ENCODE measurements at regions not wholly inside any gene's neighbourhood (a gene's known extent, or its start where the extent isn't known, plus 50 kb on each side); places are given as distances from the start of the nearest gene placed in this dataset.

DNA sequence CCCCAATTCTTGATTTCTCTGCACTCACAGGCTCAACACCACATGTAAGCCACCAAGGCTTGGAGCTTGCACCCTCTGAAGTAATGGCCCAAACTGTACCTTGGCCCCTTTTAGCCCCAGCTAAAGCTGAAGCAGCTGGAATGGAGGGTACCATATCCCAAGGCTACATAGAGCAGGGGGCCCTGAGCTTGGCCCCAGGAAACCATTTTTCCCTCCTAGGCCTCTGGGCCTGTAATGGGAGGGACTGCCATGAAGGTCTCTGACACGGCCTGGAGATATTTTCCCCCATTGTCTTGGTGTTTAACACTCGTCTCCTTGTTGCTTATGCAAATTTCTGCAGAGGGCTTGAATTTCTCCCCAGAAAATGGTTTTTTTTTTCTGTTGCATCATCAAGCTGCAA is 69.7 kb downstream of the SKA1 start:
- DNase-seq, result no peak

DNA sequence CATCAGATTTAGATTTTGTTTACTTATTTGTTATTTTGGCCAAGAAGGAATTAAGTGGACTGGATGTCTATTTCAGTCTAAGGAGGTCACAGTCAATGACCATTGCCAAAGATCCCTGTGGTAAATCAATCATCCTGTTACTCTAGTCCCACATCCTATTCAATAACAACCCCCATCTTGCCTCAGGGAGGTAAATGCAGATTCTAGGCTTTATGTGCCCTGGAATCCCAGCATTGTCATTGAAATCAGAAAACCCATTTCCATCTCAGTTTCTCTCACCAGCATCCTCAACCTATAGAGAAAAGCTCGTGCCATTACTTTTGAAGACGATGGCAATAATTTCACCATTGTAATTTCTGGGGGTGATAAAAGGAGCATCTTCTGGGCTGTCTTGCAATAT is 71.8 kb downstream of the SKA1 start:
- DNase-seq, result no peak

DNA sequence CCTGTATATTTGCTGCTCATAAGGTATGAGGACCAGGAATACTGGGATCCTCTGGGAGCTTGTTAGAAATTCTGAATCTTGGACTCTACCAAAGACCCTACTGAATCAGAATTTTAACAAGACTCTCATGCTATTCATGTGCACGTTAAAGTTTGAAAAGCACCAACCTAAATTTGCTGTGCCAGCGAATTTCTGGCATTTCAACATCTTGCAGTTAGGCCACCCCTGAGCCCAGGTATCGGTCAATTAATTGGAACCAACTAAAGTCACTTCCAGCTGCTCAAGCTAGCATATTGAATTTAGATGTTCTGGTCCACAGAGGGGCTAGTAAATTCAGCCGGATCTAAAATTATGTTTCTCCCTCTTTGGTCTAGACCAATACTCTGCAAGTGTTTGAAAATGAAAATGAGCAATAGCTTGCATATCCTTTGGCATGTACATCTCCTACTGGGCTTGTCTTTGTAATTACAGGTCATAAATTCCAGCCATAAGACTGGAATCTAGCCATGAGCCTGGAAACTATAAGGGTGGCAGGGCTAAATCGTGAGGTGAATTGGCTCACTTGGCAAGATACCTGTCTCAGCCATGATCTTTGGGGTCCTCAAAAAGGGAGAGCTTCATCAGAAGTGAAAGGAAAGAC is 72.4 kb downstream of the SKA1 start:
- DNase-seq, result no peak

DNA sequence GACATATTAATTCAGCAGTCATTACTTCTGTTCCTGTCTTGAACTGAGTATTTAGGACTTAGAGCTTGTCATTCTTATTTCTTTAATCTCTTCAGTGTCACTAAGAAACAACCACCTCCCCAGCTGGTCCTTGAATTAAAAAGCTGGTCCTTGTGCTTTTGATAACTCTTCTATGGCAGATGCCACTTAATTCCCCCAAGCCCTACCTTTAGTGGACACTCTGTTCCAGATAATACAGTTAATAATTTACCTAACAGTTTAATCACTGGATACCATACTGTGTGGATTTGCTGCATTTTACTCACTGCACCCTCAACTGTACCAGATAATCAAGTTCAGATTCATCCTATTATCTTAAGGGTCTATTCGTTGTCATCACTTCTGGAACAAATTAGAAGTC is 73.1 kb downstream of the SKA1 start:
- DNase-seq, result no peak

DNA sequence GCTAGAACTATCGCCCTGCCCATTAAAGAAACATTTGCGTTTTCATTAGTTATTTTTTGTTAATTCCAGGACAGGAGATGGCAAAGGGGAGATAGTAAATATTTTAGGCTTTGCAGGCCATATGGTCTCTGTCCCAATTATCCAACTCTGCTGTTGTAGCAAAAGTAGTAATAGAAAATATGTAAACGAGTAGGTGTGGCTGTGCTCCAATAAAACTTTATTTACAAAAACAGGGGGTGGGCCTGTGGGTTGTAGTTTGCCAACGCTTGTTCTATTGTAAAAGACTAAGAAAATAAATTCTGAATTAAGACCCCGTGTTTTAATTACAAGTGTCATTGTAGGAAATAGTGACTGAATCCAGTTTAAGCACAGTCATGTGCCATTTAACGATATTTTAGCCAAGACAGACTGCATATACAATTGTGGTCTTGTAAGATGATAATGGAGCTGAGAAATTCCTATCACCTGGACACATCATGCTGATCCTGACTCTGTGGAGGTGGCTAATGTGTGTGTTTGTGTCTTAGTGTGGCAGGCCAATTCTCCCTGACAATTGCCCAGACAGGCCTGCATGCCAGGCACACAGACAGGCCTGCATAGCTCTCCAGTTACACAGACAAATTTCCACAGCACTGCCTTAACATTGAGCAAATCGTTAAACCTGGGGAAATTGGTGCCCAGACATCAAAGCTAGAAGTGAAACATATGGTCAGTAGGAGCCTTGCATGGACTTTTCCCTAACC is 76.4 kb downstream of the SKA1 start:
- no peak for DNase-seq

DNA sequence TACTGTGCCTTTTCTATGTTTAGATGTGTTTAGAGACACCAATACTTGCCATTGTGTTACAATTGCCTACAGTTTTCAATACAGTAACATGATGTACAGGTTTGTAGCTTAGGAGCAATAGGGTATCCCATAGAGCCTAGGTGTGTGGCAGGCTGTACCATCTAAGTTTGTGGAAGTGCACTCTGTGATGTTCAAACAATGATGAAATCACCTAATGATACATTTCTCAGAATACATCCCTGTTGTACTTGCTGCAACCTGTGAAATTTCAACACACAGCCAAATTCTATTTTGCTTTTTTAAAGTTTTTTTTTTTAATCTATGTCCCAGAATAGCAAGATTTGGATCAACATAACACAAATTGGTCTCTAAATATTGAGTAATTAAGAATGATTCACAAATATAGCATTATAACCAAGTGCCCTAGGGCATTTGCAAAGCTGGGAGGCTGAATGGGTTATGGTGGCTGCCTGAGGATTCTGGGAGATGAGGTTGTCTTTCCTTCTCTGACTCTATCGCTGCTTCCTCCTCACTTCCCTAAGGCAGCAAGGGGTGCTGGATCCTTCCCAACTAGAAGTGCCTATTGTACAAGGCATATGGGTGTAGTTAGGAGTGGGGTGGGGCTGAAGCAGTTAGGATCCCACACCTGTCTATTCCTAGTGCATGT is 78.3 kb downstream of the SKA1 start:
- no peak for DNase-seq

DNA sequence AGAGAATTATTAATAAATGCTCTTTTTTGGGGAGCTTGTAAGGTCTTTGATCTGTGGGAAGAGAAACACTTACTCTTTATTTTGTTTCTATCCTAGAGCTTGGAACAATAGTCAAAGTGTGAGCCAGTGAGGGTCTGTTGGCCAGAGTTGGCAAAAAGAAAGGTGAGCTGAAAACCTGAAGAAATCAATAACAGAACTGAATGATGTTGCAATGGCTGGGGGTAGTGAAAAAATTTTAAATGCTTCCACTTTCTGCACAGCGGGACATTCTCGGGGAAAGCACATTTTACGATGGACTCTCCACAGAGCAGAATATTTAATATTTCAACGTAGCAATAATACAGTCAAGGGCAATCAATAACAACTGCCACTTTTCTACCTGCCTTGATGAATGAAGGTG is 78.9 kb downstream of the SKA1 start:
- no peak for DNase-seq

DNA sequence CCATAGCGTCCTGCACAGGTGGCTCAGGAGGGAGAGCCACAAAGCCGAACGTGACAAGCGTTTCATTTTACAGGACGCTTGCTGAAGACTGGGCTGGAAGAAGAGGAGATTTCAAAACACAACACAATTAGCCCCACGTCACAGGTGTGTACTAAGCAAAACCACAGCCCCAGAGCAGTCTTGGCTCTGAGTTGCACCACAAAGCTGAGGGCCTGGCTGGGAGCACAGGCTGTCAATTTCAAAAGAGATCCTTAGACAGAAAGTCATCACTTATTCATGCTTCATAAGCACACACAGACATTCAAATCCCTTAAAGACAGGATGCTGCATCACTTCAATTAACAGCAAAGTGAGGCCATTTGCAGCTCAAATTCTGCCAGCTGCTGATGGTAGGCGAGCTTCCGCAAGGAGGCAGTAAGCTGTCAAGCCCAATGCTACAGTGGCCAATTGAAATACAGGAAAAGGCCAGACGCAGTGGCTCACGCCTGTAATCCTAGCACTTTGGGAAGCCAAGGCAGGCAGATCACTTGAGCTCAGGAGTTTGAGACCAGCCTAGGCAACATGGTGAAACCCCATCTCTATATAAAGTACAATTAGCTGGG is 79.6 kb downstream of the SKA1 start:
- no peak for DNase-seq

DNA sequence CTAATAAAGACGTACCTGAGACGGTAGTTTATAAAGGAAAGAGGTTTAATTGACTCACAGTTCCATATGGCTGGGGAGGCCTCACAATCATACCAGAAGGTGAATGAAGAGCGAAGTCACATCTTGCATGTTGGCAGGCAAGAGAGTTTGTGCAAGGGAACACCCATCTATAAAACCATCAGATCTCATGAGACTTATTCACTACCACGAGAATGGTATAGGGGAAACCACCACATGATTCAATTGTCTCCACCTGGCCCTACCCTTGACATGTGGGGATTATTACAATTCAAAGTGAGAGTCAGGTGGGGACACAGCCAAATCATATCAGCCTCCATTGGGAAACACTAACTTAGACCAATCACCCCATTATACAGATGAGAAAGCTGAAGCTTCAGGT is 81.4 kb downstream of the SKA1 start:
- DNase-seq, result no peak

DNA sequence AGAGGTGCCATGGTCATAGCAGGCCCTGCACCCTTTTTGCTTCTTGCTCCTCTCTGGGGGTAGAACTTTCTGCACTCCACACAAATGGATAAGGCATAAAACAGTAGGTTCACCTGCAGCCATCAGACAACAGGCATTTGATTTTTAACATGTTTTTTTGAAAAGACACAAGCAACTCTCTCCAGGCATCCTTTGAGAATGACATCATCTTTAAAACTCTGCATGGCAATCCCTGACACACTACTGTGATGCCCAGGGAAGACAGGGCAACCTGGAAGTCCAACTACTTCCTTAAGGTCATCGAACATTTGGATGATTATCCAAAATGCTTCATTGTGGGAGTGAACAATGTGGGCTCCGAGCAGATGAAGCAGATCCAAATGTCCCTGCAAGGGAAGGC is 82.8 kb downstream of the SKA1 start:
- DNase-seq, result no peak

DNA sequence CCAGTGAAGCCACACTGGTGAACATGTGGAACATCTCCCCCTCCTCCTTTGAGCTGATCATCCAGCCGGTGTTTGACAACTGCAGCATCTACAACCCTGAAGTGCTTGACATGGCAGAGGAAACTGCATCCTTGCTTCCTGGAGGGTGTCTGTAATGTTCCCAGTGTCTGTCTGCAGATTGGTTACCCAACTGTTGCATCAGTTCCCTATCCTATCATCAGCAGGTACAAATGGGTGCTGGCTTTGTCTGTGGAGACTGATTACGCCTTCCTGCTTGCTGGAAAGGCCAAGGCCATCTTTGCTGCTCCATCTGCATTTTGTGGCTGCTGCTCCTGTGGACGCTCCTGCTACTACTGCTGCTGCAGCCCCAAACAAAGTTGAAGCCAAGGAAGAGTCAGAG is 83.5 kb downstream of the SKA1 start:
- DNase-seq, result no peak

DNA sequence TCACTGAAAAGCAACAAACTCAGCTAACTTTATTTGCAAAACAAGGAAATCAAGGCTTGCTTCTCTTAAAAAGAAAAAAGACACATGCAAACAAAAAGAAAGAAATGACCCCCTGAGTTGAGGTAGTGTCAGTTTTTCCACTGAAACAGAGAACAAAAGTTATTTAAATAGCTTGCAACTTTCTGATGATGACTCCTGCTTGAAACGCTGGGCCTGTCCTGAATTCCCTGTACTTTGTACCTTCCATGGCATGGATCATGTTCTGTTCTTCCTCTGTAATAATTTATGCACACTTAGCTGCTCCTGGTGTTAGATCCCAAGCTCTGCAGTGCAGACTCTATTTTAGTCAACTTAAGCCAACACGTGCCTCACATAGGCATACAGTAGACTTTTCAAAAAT is 84.0 kb downstream of the SKA1 start:
- no peak for DNase-seq

DNA sequence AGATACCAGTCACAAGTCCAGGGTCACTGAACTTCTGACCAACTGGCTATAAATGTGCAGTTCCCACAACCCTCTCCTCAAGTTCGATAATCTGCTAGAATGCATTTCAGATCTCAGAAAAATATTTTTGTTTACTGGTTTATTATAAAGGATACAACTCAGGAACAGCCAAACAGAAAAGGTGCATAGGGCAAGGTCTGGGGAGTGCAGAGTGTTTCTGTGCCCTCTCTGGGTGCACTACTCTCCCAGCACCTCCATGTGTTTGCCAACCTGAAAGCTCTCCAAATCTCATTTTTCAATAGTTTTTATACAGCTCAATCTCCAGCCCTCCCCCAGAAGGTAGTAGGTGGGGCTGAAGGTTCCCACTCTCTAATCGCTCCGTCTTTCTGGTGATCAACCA is 85.2 kb downstream of the SKA1 start:
- DNase-seq, result no peak

DNA sequence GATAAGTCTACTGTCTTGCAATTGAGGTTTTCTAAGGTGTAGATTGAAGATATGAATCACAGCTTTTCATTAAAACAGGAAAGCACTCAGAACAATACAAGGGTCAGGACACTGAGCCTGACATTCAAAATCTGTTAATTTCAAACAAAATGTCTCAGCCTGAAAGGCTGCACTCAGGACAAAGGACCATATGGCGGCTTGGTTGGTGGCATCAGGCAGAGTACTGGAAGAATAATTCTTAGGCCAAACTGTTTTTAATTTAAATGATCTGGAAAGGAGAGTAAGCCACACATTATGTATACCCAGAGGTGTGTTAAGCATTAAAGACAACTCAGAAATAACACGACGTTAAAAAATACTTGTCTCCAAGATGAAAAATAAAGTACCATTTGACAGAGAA is 85.9 kb downstream of the SKA1 start:
- DNase-seq, result no peak

DNA sequence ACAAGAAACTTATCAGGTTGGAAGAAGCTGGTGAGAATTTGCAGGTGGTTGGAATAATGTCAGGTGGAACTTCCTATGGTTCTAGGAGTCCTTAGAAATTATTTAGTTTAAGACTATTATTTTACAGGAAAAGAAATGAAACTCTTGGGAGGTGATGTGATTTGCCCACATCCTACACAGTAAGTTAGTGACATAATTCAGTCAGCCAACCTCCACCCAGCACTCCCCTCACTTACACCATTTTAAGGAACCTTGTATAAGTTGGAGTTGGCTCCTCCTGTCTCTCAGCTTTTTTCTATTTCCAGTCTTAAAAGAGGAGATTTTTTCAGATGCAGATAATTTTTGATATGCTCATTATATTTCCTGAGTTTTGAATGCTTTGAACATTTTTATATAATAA is 86.4 kb downstream of the SKA1 start:
- DNase-seq, result no peak

DNA sequence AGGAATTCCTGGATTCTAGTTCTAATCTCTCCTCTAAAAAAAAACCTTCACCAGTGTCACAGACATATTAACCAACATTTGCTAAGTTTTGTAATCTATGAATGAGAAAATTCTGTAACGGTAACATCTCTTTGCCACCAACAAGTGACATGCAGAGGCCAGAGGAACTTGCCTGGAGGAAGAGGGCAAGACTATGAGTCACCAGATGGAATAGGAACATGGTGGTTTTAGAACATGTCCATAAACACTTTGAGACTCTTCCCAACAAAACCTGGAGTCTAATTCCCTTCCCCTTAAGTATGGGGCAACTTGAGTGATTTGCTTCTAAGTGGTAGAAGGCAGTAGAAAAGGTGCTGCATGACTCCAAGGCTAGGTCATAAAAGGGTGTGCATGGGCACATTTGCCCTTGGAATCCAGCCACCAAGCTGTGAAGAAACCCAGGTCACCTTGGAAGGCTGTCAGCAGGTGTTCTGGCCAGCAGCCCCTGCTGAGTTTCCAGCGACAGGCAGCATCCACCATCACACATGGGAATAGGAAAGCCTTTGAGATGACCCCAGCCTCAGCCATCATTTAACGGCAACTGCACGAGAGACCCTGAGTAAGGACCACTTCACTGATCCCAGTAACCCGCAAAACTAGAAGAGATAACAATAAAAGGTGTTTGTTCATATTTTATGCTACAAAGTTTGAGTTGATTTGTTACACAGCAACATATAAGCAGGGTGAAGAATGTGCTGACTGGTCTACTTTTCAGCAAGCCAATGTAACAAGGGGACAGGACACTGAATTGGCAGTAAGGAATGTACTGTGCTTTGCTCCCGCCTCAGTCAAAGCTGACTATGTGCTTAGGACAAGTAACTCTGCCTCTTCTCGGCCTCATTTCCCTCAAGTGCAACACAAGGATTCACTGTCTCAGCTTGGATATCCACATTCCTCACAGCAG is 90.6 kb downstream of the SKA1 start:
- no peak for DNase-seq

DNA sequence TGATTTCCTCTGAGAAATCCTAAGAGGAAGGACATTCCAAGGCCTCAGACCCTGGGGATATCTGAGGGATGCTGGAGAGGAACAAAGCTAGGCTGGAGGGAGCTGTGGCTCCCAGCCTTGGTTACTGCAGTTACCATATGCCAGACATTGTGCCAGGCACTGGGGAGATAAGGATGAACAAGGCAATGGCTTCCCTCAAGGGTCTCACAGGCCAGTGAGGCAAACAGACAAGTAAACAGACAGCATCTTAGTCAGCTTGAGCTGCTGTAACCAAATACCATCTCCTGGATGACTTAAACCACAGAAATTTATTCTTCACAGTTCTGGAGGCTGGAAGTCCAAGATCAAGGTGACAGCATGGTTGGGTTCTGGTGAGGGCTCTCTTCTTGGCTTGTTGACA is 91.8 kb downstream of the SKA1 start:
- no peak for DNase-seq

DNA sequence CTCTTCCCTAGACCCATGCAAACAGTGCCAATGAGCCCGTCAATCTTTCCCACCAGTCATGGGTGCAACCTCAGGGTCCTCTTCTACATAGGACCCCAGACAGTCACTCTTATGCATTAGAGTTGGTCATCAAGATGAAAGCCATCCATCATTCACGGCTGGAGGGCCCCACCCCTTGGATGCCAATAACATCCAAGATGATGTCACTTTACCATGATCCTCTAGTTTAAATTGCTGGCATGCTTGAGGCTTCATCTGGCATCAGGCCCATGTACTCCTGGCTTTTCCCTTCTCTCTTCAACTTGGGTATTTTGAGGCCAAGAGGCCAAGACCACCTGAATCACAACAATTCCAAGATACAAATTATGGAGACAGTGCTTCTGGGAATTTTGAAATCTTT is 91.1 kb upstream of the MAPK4 start:
- DNase-seq, result no peak

DNA sequence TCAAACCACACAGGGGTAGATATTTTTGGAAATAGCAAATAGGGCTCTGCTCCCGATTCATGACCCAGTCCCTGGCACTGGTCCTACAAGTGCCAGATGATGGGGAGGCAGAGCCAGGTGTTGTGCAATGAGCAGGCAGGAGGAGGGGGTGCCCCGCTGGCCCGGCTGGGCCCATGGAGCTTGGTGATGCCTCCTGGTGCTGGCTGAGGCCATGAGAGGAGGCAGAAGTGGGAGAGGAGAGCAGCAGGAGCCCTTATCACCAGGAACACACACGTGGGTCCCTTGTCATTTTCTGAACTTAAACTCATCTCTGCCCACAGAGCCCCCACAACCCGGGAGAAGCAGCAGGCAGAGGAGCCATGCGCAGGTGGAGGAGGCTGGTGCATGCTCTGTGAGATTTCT is 90.5 kb upstream of the MAPK4 start:
- peak in 12 of 51 donors; percentile 2 to 24 (median 14) for DNase-seq

DNA sequence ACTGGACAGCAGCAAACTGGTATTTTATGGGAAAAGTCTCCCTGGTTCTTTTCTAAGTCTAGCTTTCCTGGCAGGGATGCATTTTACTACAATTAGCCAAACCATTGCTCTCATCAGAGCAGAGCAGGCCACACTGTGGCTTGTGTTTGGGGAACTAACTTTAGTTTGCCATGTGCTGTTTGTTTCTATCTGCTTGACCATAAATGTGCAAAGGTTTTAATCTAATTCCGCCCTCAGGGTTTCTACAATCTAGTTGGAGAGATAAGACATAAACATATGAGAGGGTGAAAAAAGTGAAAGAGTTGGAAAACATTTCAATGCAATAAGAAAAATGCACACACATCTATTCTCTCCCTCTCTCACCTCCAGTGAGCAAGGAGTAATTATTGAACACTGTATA is 86.9 kb upstream of the MAPK4 start:
- DNase-seq, result no peak

DNA sequence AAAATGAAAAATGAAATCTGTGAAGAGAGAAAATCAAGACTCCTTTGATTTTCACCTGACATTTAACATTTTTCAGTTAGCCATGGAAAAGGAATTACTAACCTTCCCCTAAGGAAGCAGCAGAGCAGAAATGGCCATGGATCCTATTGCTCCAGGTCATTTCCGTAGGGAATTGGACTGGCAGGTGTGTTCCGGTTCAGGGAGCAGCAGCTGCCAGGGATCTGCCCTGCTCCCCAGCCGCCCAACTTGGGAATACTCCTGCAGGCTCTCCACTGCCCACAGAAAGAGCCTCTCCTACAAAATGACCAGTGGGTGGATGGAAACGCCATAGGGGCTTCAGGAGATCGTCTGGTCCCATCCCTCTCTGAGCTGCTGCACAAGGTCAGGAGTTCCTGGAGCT is 86.0 kb upstream of the MAPK4 start:
- DNase-seq, result no peak
